GM06990 (cell line): ENCODE measurements at regions not wholly inside any gene's neighbourhood (a gene's known extent, or its start where the extent isn't known, plus 50 kb on each side); places are given as distances from the start of the nearest gene placed in this dataset.

Source experiments
- DNase-seq: peaks from one replicate; pipeline ENCODE4 v3.0.0-alpha.2; 2011; ENCODE audit not compliant: insufficient read length; ENCODE audit errors: extremely low read depth
- H3K27me3 ChIP-seq: replicated peaks from 2 replicates; pipeline ENCODE4 v1.6.0; 2011; ENCODE audit warnings: low read length; ENCODE audit not compliant: control insufficient read depth, insufficient read depth
- H3K36me3 ChIP-seq: 2 replicates; pipeline ENCODE4 v1.5.1; 2011; ENCODE audit warnings: low read length; ENCODE audit not compliant: control insufficient read depth, insufficient read depth
- H3K4me3 ChIP-seq: replicated peaks from 2 replicates; pipeline ENCODE4 v1.5.1; 2011; ENCODE audit warnings: low read depth, mild to moderate bottlenecking, control low read depth, low read length
- TF ChIP-seq, protein P1 (sequence below): IDR thresholded peaks from 2 replicates; pipeline ENCODE4 v1.5.1; 2011; ENCODE audit warnings: low read length, control low read depth, mild to moderate bottlenecking, inconsistent platforms; ENCODE audit not compliant: insufficient read depth, poor library complexity, severe bottlenecking

DNA sequence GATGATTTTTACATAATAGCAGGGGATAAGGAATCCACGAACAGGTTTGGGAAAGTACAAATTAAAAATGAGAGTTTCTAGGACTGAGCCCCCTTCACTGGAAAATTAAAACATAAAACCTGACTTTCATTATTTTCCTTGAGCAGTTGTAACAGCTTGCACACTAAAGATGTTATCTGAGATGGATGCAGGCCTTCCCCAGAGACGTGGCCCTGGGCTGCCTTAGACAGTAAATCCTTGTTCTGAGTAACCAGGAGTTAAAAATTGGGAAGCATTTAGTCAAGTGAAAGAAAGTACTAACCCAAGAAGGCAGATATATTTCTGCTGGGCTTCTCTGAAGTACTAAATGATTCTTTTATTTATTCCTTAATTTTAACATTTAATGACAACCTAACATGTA lies 432.2 kb upstream of the KIF2B start:
- no peak for DNase-seq
- TF ChIP-seq, protein P1, sequence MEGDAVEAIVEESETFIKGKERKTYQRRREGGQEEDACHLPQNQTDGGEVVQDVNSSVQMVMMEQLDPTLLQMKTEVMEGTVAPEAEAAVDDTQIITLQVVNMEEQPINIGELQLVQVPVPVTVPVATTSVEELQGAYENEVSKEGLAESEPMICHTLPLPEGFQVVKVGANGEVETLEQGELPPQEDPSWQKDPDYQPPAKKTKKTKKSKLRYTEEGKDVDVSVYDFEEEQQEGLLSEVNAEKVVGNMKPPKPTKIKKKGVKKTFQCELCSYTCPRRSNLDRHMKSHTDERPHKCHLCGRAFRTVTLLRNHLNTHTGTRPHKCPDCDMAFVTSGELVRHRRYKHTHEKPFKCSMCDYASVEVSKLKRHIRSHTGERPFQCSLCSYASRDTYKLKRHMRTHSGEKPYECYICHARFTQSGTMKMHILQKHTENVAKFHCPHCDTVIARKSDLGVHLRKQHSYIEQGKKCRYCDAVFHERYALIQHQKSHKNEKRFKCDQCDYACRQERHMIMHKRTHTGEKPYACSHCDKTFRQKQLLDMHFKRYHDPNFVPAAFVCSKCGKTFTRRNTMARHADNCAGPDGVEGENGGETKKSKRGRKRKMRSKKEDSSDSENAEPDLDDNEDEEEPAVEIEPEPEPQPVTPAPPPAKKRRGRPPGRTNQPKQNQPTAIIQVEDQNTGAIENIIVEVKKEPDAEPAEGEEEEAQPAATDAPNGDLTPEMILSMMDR = no peak
- no peaks in the 10 kb centered on the region for H3K36me3 ChIP-seq
- H3K4me3 ChIP-seq = no peak overlapping the region
- no peaks in the 10 kb centered on the region for H3K27me3 ChIP-seq

DNA sequence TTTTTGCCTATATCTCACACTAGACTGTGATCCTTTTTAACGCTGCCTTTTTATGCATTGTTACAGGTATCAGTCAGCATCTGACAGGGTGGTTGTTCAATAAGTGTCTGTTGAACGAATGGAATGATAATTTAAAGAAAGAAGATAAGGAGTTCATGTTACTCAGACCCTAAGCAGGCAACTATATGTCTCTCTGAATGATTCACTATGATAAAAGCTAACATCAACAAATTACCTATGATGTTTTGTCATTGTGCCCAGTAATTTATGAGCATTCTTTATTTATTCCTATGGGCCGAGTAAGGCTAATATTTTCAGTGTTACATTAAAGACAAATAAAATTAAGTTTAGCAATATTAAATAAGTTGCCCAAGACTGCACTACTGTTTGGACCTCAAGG lies 435.0 kb upstream of the KIF2B start:
- TF ChIP-seq, protein P1 = no peak
- no peaks in the 10 kb centered on the region for H3K27me3 ChIP-seq
- DNase-seq = no peak
- no peaks in the 10 kb centered on the region for H3K36me3 ChIP-seq
- no peak overlapping the region for H3K4me3 ChIP-seq

DNA sequence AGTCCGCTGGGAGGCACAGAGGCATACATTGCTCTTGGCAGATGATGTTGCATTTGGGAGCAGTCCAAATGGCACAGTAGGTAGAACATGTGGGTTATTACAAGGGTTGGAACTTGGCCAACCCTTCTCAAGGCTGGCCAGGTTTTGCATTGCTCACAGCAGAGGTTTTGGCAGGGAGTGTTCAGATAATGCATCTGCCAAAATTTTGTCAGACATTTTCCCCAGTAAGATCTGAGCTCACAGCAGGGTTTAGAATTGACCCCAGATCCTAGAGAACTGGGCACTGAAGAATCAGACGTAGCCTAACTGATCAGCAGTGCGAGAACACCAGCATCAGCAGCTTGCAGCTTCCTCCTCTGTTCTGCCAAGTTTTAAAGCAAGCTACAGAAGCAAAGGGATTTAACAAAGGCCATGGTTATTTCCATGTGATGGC lies 468.8 kb upstream of the KIF2B start:
- Histone ChIP-seq H3K4me3 (no peak overlapping the region), H3K27me3 (no peaks in the 10 kb centered on the region), H3K36me3 (no peaks in the 10 kb centered on the region)
- DNase-seq = no peak
- TF ChIP-seq, protein P1 = no peak

DNA sequence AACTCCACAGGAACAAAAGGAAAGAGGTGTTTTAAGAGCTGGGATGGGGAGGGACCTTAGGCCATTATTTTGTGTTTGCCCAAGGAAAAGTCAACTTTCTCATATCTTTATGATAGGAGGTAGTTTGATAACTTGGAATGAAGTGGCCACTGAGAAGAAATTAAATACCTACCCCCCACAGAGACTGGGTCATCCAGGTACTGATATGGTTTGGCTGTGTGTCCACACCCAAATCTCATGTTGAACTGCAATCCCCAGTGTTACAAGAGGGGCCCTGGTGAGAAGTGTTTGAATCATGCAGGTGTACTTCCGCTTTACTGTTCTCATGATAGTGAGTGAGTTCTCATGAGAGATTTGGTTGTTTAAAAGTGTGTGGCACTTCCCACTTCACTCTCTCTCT lies 477.9 kb upstream of the KIF2B start:
- Histone ChIP-seq H3K36me3 (no peaks in the 10 kb centered on the region), H3K27me3 (no peaks in the 10 kb centered on the region), H3K4me3 (no peak overlapping the region)
- TF ChIP-seq, protein P1 = no peak
- no peak for DNase-seq

DNA sequence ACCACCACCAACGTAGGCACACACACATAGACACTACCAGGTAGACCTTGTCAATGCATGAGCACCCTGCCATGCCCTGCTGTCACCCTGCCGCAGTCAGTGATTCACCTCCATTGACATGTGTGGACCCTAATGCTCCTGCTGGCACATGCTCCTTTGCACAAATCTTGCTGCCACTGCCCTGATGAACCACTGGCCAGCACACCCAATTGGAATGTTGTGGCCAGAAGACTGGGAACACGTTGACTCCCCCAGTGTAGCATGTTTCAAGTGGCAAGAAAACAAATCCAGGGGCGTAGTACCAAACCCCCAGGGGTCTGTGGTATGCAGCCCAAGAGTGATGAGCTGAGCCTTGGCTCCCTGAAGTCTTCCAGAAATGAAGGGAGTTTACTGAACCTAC lies 486.4 kb upstream of the KIF2B start:
- H3K4me3 ChIP-seq = no peak overlapping the region
- TF ChIP-seq, protein P1 = no peak
- no peaks in the 10 kb centered on the region for H3K36me3 ChIP-seq
- no peak for DNase-seq
- no peaks in the 10 kb centered on the region for H3K27me3 ChIP-seq

DNA sequence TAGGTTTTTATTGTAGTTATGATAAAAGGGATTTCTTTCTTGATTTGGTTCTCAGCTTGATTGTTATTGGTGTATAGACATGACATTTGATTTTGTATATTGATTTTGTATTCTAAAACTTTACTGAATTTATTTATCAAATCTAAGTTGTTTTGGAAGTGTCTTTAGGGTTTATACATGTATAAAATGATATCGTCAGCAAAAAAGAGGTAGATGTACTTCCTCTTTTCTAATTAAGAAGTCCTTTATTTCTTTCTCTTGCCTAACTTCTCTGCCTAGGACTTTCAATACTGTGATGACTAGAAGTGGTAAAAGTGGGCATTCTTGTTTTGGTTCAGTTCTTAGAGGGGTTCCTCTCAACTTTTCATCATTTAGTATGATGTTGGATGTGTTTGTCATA lies 487.3 kb upstream of the KIF2B start:
- DNase-seq = no peak
- no peaks in the 10 kb centered on the region for H3K27me3 ChIP-seq
- no peaks in the 10 kb centered on the region for H3K36me3 ChIP-seq
- H3K4me3 ChIP-seq = no peak overlapping the region
- TF ChIP-seq, protein P1 = no peak
